ENCODE measurements at regions not wholly inside any gene's neighbourhood (a gene's known extent, or its start where the extent isn't known, plus 50 kb on each side); places are given as distances from the start of the nearest gene placed in this dataset.
A peak's percentile ranks its signal among the peaks of the same experiment; 100 is the strongest.
"Not testable (repeated sequence)": the region's sequence is repeated elsewhere in the genome, so short reads cannot be mapped to it uniquely, and the experiment has no call there.

DNA sequence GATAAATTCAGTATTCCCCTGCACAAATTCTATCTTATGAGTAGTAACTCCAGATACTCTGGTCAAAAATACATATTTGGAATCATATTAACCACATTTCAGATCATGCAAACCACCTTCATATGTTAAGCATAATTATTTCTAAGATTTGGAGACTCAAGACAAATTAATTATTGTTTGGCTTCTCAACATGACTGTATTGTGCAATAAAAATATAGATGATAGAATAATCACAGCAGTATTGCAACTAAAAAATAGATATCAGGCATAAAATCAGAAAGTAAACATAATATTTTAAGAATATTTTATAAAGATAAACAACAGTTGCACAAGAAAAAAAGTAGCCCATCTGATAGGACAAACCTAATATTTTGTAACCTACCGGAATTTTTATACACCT lies 1767.6 kb upstream of the NUDT12 start:
- DNase-seq = no peak

DNA sequence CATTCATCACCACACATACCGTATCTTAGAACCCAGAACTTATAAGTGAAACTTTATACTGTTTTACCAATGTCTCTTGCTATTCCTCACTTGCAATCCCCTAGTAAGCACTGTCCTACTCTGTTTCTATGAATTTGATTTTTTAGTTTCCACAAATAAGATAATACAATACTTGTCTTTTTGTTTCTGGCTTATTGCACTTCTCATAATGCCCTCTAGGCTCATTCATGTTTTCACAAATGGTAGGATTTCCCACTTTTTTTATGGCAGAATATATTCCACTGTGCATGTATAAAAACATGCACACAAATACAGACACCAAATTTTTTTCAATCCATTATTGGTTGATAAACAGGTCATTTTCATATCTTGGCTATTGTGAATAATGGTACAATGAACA lies 1742.3 kb upstream of the NUDT12 start:
- DNase-seq = no peak

DNA sequence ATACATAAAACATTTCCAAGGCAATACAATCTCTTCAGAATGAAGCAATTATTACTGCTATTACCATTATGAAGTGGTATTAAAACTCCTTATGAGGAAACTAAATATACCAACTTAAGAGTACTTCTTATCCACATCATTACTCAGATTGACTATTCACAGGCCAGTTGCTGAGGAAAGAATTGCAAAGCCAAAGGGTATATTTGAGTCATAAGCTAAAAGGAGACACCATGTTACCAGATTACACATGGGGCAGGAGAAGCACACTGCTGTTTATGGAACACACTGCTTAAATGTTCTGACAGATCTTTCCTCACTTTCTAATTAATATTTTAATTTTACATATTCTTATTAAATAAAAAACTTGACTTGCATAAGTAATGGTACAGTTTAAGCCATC lies 1726.4 kb upstream of the NUDT12 start:
- DNase-seq = no peak

DNA sequence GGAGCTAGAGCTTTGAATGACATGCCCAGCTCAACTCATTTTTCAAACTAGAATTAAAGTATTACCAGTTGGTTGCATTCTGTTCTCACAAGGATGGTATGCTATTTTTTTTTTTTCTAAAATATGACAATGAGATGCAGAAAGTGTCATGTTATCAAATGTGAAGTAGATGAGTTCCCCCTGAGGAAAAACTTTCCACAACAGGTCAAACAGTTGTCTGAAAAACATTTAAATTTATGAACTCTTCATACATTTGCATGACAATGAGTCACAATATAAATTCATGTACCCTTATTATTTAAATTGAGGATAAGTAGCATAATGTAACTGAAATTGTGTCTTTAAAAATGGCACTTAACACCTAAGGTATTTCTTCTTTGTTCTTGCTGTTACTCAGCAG lies 1720.5 kb upstream of the NUDT12 start:
- DNase-seq = no peak

DNA sequence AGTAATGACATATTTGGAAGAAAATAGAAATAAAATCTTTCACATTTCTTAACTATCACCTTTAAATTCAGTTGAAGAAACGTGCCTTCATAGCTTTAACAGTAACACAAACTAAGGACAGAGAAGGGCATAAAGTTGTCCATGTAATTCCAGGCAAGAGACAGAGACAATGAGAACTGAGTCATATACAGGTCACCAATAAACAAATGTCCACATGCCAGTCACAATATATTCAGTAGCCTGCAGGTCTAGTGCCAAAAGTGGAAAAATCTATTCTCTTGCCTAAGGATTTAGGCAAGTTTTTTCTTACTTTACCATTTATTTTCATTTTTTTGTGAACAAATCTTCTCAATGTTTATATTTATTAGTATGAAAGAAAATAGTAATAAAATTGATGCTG lies 1711.5 kb upstream of the NUDT12 start:
- no peak for DNase-seq

DNA sequence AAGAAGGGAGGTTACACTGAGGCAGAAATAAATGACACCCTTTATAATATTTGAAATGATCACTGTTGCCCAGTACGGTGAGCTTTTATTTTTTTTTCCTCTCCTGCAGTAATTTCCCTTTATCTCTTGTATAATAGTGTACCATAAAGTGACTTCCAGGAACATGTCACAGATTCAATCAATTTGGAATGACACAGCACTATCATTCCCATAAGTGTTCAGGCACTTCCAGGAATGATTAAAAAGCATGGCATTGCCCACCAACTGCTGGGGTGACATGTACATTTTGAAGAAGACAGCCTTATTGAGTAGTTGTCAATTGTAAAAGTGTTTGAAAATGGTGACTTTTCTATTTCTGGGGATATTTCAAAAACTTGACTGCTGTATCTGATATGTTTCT lies 1700.9 kb upstream of the NUDT12 start:
- no peak for DNase-seq

DNA sequence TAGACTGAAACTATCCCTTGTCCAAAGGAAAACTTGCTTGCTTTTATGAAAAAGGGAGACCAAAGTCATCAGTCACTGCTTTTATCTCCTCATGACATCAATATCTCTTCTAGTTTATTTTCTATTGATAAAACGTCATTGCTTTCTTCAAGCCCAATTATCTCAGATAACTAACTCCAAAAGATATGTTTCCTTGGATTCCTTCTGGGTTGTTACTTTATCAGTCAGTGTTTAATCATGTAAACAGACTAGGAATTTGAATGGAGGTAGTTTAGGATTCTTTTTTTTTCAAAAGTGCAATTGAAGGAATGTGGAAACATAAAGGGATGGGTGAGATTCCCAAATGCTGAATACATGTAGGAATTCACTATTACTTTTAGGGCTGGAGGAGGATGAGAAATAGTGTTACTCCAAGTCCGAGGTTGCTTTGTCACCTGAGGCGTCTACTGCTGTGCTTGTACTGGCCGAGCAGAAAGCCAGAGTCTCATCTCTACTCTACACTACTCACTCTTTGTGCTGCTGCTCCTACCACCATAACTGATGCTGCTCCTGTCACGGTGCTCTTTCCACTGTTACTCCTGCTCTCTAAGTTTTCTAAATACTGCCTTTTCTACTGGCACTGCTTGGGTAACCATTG lies 1697.1 kb upstream of the NUDT12 start:
- DNase-seq = no peak

DNA sequence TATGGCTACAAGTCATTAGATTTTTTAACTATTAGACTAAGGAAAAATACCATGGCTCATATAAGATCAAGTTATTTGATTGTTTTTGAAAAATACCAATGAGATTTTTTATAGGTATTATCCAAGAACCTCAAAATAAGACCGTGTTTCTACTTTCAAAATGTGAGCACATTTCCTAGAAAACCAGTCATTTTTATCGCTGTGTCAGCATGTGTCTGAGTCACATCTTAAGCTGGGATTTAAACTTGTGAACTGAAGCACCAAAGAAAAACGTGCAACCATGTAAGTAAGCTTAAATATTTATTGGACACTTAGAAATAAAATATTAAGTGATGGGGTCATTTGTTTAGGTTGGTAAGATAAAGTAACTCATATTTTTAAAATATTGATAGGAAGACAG lies 1676.0 kb upstream of the NUDT12 start:
- no peak for DNase-seq

DNA sequence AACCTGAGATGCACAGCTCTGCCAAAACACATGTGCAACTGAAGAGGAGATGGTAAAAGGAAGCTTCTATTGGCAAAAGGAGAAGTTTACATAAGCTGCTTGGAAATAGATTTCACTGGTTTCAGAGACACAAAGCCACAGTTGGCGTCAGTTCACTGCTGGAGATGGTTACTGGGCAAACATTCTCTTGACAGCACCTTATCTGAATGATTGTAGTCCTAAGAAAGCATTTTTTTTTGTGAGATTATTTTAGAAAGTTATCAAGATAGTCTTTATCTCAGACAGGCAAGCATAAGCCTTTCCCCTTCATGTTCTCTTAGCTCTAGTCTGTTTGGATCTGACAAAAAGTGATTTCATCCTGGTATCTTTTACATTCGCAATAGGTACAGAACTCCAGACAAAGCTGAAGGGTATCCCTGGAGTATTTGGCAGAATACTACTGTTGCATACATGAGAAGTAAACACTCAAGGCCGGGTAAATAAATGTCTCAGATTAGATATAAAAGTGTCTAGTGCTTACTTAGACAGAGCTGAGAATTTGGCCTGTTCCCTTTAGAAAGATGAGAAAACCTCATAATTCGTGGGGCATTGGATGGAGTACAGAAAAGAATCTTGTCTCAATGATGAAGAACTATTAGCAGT lies 1668.0 kb upstream of the NUDT12 start:
- DNase-seq = no peak

DNA sequence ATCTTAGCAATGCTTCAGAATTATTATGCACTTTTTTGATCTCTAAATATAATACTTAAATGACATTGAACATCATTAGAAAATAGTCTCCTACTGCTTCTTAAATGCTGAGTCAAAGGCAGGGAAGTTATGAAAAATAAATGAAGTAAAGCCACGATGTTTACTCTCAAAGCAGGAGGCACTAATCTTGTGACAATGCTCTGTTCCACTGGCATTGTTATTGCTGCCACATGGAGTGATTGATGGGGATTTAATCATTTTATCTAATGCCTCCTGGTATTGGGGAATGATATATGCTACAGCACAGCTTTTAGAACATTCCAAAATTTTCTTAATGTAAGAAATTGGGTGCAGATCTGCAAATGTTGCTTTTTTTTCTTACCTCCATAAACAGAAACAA lies 1655.4 kb upstream of the NUDT12 start:
- no peak for DNase-seq

DNA sequence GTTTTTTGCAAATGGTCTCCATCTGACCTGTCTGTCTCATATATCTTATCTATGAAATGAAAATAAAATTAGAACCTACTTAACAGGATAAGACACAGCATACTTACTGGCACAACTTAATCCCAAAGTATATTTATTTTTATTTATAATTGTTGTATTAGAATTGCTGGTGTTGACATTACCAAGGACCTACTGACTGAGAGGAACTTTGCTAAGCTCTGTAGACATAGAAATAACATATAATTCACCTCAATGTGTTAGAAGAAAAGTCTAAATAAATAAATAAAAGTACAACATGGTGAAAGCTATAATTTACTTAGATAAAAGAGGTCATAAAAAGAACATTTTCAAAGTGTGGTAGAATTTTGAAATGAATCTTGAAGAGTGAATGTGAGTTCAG lies 1650.5 kb upstream of the NUDT12 start:
- no peak for DNase-seq

DNA sequence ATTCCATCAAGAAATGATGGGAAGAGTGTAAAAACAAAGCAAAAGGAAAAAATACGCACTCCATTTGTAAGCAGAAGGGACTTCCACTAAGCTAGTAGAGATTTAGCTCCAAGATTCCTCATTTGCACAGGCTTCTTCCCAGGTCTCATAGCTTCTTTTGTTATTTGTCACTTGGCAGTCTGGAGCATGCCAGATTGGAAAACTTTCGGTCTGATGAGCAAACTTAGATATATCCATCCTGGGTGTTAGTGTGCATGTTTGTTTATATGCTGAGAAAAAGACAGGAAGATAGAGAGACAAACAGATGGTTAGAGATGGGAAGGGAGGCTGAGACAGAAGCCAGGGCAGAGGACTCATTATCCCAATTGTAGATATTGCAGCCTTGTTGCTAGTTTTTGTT lies 1644.5 kb upstream of the NUDT12 start:
- DNase-seq = no peak

DNA sequence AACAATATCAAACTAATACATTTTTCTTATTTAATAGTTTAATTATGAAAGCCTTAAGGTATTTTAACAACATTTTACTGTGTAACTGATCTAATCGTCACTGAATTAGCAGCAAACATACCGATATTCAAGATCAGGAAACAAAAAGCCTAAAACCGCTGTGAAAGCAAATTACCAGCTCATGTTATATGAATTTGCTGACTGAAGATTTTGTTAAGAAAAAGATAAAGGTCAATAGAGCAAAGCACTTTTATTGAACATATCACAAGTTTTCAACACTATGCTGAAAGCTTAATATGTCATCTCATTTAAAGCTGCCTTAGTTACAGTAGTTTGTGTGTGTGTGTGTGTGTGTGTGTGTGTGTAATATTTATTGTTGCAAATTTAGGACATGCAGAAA lies 1634.9 kb upstream of the NUDT12 start:
- DNase-seq = no peak

DNA sequence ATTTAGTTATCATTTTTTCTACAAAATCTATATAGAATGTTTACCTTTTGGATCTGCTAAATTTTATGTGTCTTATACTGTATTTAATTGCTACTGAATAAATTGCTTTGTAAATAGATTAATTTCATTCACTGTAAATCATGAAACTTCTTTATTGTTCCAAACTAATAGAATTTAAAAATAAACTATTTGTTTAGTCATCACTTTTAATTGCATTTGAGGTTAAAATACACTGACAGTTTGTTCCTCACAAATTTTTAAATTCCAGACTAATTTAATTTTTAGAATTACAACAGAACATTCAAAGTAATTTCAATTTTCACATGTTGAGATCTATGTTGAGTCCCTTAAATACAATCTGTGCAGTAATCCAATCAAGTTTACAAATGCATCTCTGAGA lies 1633.2 kb upstream of the NUDT12 start:
- no peak for DNase-seq

DNA sequence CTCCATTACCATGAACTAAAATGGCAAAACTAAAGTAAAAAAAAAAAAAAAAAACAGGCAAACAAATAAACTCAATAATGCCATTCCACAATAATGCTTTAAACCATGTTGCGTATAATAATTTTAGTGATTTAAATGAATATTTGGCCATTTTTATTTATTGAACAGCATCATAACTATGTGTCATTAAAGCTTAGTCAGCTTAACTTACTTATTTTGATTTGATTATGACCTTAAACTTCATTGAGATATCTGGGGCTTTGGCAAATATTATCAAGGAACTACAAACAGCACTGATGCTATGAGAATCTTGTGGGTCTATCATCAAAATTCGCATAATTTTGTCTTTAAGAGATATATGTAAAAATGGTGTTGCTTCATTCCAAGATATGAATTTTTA lies 1610.3 kb upstream of the NUDT12 start:
- DNase-seq = no peak

DNA sequence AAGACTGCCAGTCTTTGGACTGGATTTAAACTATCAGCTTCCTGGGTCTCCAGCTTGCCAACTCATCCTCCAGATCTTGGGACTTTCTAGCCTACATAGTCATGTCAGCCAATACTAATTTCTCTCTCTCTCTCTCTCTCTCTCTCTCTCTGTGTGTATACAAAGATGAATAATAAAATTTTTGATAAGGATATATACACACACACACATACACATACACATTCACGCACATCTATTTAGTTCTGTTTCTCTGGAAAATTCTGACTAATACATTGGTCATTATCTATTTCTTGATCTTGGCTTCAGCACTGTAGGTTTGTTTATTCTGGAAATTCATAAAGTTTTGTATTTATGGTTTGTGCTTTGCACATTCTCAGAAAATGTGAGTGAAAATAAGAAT lies 1606.2 kb upstream of the NUDT12 start:
- DNase-seq = no peak

DNA sequence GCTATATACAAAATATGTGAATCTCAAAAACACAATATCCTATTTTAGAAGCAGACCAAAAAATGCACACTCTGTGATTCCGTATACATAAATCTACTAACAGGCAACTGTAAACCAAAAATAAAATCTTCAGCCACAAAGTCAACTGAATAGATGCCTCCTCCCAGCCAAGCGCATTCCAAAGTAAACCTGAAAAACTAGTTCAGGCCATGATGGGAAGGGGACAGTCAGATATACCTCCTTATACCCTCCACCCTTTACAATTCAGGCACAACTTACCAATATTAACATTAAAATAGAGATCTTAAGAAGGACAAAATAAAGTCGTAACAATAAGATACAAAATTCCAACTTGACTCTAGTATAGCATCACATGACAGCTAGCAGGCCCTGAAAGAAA lies 1604.5 kb upstream of the NUDT12 start:
- no peak for DNase-seq

DNA sequence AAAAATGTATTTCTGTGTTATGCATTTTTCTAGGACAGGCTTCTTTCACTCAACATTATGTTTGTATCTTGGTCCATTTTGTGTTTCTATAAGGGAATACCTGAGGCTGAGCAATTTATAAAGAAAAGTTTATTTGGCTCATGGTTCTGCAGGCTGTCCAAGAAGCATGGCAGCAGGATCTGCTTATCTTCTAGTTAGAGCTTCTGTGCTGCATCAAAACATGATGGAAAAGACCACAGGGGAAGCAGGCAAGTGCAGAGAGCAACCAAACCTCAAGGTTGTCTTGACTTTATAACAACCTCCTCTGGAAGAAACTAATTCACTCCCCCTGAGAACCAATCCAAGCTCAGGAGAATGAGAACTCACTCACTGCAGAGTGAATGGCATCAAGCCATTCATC lies 1601.0 kb upstream of the NUDT12 start:
- DNase-seq = no peak

DNA sequence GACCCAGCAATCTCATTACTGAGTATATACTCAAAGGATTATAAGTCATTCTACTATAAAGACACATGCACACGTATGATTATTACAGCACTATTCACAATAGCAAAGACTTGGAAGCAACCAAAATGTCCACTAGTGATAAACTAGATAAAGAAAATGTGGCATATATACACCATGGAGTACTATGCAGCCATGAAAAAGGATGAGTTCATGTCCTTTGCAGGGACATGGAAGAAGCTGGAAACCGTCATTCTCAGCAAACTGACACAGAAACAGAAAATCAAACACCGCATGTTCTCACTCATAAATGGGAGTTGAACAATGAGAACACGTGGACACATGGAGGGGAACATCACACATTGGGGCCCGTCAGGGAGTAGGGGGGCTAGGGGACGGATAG lies 1600.0 kb upstream of the NUDT12 start:
- not testable (repeated sequence) for DNase-seq

DNA sequence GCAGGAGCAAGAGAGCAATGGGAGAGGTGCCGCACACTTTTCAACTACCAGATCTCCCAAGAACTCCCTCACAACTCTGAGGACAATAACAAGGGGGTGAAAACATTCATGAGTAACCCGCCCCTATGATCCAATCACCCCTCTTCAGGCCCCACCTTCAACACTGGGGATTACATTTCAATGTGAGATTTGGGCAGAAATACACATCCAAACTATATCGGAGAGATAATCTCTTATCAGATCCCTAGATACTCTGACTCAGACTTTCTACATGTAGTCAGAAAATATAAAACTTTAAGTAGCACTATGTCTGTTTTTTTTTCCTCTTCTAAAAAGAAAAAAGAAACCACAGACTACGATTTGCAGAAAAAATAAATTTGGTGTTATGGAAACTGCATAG lies 1595.9 kb upstream of the NUDT12 start:
- DNase-seq = no peak

DNA sequence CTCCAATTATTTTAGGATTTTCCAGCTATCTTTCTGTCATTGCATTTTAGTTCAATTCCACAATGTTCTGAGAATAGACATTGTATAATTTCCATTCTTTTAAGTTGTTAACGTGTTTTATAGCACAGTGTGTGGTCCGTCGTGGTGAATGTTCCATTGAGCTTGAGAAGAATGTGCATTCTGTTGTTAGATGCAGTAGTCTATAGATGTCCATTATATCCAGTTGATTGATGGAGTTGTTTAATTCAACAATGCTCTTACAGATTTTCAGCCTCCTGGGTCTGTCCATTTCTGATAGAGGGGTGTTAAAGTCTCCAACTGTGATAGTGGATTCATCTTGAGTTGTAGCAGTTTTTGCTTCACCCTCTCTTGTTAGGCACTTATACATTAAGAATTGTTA lies 1587.7 kb upstream of the NUDT12 start:
- no peak for DNase-seq

DNA sequence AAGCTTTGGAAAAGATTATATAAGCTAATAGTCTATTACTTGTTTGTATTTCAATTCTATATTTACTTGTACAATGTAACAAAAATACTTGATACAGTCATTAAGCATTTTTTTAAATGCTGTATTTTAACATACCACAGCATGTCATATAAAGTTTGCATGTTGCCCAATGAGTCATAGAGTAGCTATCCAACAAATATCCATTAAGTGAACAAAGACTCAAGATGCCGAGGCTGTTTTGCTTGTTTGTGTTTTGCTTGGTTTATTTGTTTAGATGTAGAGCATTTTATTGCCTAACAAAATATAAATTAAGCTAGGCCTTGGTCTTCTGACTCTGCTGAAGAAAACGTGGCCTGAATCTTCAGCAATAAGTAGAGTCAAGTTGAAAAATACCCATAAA lies 1584.3 kb upstream of the NUDT12 start:
- peak; percentile 2 for DNase-seq

DNA sequence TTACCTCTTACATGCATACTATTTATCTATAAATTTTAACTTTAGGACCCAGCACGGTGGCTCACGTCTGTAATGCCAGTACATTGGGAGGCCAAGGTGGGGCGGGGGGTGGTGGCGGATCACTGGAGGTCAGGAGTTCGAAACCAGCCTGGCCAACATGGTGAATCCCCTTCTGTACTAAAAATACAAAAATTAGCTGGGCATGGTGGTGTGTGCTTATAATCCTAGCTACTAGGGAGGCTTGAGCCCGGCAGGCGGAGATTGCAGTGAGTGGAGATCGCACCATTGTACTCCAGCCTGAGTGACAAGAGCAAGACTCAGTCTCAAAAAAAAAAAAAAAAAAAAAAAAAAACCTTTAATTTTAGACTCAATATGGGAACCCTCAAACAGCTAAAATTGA lies 1582.6 kb upstream of the NUDT12 start:
- DNase-seq = no peak

DNA sequence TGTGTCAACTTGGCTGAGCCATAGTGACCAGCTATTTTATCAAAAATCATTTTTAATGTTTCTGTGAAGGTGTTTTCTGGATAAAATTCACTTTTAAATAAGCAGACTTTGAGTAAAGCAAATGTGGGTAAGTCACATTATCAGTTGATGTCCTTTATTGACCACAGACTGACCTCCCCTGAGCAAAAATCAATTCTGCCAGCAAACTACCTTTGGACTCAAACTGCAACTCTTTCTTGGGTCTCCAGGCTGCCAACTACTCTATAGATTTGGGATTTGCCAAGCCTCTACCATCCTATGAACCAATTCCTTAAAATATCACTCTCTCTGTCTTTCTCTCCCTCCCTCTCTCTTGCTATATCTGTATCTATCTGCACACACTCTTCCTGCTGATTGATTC lies 1571.7 kb upstream of the NUDT12 start:
- no peak for DNase-seq

DNA sequence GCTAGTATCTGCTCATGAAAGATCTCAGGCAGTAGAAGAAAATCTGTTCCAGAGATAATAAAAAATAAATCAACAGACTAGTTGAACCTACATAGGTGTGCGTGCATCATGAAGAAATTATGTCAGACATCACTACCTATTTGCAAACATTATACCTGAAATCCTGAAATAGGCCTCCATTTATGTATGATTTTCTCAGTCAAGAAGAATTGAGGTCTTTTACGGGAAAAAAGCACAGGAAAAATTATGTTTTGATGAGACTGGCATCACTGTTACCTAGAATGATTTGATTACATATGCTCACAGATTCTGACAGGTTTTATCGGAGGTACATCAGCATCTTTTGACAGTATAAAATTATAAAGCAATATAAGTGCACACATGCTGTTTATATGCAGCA lies 1570.5 kb upstream of the NUDT12 start:
- no peak for DNase-seq

All from fibroblast of skin of abdomen (primary cell).